GM12892 (cell line): ENCODE measurements at regions not wholly inside any gene's neighbourhood (a gene's known extent, or its start where the extent isn't known, plus 50 kb on each side); places are given as distances from the start of the nearest gene placed in this dataset.

Experiments used
- POLR2A ChIP-seq: IDR thresholded peaks from 2 replicates; pipeline ENCODE4 v1.6.1; 2011; ENCODE audit warnings: low read depth, low read length, control low read depth
- TAF1 ChIP-seq: IDR thresholded peaks from 2 replicates; pipeline ENCODE4 v1.6.1; 2011; ENCODE audit warnings: low read depth, mild to moderate bottlenecking, control low read depth, low read length, borderline replicate concordance

GRCh38 chr10:6787718-6788117 is 207.6 kb upstream of the PRKCQ start:
- no peak for TF ChIP-seq TAF1
- TF ChIP-seq POLR2A, result no peak
